Right kidney (tissue), 1 donor: ENCODE measurements at regions not wholly inside any gene's neighbourhood (a gene's known extent, or its start where the extent isn't known, plus 50 kb on each side); places are given as distances from the start of the nearest gene placed in this dataset.
A peak's percentile ranks its signal among the peaks of the same experiment; 100 is the strongest.
"Not testable (repeated sequence)": the region's sequence is repeated elsewhere in the genome, so short reads cannot be mapped to it uniquely, and the experiment has no call there.

ENCODE experiments used
- DNase-seq: peaks from one replicate; pipeline ENCODE4 v3.0.0-alpha.2; 2016

GRCh38 chr2:40955042-40955441 is 503.2 kb upstream of the SLC8A1 start:
- no peak for DNase-seq

DNA sequence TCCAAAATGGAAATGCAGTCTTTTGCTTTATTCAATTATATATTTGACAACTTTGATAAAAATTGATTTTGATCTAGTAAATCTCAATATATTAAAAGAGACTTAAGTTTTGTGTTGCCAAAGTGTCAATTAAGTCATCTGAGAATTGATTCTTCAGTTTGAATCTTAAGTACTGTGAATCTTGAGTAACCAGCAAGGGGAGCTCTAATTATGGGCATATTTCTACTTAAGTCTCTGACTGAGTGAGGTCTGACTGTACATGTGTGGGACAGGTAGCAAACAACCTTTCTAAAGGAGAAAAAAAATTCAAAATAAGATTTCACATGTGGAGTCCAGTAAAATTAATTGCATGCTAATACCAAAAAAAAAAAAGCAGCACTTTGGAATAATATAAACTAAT is 503.7 kb upstream of the SLC8A1 start:
- DNase-seq: no peak

DNA sequence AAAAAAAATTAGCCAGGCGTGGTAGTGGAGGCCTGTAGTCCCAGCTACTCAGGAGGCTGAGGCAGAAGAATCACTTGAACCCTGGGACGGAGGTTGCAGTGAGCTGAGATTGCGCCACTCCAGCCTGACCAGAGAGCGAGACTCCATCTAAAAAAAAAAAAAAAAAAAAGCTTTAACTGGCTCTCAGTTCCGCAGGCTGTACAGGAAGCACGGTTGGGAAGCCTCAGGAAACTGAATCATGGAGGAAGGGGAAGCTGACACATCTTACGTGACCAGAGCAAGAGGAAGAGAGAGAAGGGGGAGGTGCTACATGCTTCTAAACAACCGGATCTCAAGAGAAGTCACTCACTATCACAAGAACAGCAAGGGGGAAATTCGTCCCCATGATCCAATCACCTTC is 505.6 kb upstream of the SLC8A1 start:
- no peak for DNase-seq

DNA sequence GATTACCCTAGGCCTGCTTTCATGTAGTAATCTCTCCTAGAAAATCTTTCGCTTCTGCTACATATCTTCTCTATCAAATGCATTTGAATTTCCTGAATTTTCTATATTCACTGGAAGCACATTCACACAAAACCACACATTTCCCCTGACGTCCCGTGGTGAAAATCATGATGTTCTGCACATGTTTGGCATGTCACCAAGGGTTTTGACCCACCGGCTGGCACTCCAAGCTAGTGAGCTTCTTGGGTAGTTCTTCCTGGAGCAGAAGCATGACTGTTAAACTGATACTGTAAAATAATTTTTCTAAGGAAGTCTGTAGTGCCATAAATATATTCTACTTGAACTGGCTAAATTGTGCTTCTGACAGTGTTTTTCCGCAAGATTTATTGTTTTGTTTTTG is 510.1 kb upstream of the SLC8A1 start:
- peak; percentile 6 for DNase-seq

DNA sequence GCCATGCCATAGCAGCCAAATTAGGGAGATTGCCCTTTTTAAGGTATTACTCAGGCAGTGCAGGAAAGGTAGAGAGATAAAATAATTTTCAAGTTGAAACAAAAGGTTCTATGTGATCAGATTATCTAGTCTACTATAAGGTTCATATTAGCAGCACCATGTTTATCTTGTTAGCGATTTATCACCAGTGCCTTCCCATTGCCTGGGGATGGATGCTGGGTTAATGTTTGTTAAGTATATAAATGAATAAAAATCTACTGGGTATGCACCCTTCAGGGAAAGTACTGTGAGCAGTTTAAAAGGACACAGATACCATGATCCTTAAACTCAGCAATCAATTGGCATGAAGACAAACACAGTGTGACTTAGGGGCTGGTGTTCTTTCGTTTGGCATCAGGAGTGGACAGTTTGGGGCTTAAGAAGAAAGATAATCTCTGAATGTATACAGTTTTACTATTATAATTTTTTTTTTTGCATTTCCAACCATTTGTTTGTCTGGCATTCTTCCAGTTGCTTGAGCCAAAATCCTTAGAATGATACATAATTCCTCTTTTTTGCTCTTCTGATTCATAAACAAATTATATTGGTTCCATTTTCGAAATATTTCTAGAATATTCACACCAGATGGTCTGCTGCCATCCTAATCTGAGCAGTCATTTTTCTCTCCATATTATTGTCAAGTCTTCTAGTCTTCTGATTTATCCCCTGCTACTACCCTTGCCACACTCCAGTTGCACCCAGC is 512.8 kb upstream of the SLC8A1 start:
- no peak for DNase-seq

DNA sequence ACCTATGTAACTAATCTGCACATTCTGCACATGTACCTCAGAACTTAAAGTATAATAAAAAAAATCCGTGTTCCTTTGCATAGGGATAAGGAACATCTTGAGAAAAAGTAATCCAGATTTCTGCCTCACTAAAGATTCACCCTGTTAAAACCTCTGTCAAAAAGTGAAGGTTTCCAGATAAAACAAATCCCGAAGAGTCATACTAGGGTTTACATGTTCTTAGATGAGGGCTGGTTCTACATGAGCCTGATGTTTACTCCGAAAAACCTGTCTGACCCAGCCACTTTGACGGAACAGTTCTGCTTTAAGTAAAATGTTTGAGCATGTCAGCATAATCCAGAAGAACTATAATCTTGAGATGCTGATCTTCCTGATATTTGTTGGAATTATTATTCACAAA is 515.6 kb upstream of the SLC8A1 start:
- no peak for DNase-seq

GRCh38 chr2:40975151-40975550 is 523.3 kb upstream of the SLC8A1 start:
- DNase-seq: no peak

DNA sequence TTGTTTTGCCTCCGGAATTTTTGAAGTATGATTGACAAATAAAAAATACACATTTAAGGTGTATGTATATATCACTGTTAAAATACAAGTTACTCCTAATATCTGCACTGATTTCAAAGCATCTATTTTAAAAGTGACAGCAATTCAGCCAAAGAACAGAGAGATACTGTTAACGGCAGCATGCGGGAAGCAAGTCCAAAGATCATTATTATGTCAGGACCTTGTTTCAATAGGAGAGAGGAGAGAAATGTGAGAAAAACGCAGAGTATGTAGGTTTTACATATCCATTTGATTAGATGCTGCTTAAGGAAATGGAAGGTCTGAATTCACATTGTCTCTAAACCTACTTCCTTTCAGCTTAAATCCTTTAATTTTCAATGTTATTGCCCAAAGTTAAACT is 545.5 kb upstream of the SLC8A1 start:
- no peak for DNase-seq

DNA sequence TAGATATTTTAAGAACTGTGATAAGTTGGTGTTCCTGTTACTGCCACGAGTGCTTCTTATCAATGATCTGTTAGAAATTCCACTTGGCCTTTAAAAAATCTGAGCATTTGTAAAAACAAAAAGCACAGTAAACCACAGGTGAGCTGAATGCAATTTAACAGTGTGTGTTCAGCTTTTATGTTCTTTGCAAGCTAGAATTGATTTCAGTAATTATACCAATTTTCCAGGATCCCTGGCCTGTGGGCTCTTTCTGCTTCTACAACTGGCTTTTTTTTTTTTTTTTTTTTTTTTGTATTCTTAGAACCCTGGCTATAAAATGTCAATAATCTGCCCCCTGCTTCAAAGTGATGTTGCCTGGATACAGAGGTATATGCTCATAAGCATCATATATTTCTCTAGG is 548.5 kb upstream of the SLC8A1 start:
- no peak for DNase-seq

DNA sequence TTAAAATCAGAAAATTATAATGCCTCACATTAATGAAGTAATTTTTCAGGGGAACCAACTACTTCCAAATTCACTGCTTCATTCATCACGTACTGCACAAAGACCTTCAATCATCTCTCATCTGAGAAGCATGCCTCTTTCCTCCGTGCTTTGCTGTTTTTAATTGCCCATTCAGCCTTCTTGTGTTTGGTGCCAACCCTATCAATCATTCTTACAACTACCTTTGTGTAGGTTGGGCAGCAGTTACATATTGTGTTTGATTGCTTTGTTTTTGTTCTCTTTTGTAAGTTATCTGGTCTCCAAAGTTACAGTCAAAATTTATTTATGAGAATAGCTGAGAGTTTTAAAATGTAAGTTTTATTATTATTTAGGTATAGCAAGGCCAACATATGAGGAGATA is 549.0 kb upstream of the SLC8A1 start:
- DNase-seq: no peak

GRCh38 chr2:41004700-41005099 is 552.8 kb upstream of the SLC8A1 start:
- no peak for DNase-seq

GRCh38 chr2:41020358-41020757 is 568.5 kb upstream of the SLC8A1 start:
- no peak for DNase-seq

DNA sequence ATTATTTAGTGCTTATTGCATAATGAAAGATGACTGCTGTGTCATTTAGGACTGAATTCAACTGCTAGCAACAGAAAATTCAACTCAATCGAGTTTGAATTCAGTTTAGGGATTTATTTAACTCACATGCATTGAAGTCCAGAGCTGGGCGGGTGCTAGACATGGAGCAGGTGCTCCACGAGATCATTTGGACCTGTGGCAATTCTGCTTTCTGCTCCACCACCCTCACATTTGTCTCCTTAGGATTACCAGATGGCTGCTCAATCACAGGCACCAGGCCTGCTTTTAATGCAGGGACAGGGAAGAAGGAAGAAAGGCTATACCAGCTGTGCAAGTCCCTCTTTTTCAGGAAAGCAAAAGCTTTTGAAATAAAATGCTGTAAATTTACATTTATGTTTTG is 572.9 kb upstream of the SLC8A1 start:
- DNase-seq: no peak

GRCh38 chr2:41026613-41027012 is 574.7 kb upstream of the SLC8A1 start:
- DNase-seq: no peak

DNA sequence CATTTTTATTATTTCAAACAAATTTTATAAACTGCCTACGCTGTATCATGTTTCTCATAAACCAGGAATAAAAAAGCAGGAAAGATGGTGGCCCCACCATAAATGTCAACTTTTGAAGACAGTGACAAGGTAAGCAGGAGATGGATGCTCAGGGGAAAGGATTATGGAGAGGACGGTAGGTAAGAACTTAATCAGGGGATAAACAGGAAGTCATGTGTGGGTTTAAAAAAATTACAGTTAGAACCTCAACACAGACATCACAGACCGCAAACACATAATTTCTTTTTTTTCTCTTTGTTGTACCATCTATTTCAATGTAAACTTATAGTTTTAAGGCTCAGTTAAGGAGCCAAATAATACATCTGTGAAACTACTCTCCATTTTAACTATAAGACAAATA is 575.2 kb upstream of the SLC8A1 start:
- DNase-seq: no peak

- DNase-seq: no peak
Measured at GRCh38 chr2:41031282-41031681, 579.4 kb upstream of the SLC8A1 start.

DNA sequence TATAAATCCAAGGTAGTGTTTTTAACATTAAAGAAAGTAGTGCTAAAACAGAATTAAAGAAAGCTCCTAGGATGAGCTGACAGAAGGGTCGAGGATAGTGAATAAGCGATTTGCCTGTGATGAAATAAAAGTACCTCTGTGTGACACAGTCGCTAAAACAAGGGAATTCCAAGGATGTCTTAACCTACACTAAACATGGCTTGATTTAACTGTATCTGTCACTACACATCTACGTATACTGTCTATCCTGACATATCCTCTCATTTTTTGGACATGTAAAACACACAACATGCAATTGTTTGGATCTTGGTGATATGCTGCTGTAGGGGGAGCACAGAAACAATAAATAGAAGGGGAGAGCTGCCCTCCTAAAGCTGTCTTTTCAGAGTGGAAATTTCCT is 580.8 kb upstream of the SLC8A1 start:
- no peak for DNase-seq

DNA sequence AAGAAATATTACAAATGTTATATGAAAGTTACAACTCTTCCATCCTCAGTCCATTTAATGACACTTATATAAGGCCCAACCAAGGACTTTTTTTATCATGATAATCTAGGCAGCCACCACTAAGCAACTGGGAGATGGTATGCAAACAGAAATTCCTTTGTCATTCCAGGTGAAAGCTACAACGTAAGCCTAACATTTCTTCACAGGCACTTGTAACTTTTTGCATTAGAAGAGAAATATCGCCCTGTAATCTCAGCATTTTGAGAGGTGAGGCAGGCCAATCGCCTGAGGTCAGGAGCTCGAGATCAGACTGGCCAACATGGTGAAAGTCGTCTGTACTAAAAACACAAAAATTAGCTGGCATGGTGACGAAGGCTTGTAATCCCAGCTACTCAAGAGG is 581.2 kb upstream of the SLC8A1 start:
- DNase-seq: no peak

DNA sequence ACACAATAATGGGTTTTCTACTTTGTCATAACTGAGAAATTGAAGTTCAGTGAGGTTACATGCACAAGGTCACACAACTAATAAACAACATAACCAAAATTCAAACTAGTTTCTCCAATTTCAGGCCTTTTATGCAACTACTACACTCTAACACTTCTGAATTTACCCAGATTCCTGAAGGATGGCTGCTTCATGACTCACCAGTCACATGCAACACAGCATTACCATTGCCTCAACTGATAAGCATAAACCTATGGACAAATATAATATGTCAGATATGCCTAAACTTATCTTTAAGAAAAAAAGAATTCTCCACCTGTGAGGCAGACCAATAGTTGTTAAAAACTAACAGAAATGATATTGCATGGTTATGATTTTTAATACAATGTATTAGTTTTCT is 586.5 kb upstream of the SLC8A1 start:
- DNase-seq: no peak

GRCh38 chr2:41039750-41040149 is 587.9 kb upstream of the SLC8A1 start:
- DNase-seq: not testable (repeated sequence)

DNA sequence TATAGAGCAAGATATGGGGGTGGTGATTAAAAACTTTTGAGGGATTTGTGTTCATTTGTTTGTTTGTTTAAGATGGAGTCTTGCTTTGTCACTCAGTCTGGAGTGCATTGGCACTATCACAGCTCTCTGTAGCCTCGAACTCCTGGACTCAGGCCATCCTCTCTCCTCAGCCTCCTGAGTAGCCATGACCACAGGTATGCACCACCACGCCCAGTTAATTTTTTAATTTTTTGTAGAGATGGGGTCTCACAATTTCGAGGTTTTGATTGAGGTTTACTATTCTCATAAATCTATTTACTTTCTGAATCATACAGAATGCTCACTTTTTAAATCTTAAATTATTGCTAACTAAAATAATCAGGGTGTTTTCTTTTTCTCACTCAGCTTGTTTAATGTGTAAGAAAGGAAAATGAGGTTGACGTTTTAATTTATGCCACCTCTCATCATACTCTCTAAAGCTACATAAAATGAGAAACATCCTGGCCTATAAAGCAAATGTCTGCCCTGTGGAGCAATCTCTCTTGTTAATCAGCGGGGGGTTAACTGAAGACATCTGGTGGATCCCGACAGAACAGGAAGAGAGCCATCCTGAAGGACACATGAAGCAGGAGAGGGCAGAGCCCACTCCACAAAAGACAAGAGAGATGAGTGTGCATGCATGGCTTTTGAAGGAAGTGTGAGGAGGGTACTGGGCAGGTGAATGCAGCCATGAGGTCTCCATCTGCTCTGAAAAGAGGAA is 589.1 kb upstream of the SLC8A1 start:
- no peak for DNase-seq

- no peak for DNase-seq
Measured at GRCh38 chr2:41042343-41042742, 590.5 kb upstream of the SLC8A1 start.

DNA sequence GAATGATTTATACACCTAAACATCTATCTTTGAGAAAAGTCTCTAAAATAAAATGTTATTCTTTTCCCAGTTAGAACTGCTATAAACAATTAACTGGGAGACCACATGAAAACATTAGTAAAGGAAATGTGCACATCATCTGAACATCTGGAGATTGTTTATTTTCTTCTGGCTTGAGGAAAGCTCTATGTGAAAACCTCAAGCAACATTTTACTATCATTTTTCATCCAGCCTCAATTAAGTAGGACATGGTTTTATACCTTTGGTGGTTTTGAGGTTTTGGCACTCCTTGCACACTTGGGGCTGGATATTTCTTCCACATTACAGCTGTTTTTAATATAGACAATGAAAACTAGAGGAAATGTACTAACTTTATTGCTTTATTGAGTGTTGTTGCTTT is 609.5 kb upstream of the SLC8A1 start:
- no peak for DNase-seq

- DNase-seq: no peak
Measured at GRCh38 chr2:41062336-41062735, 610.4 kb upstream of the SLC8A1 start.
